ENCODE measurements at regions not wholly inside any gene's neighbourhood (a gene's known extent, or its start where the extent isn't known, plus 50 kb on each side); places are given as distances from the start of the nearest gene placed in this dataset.

DNA sequence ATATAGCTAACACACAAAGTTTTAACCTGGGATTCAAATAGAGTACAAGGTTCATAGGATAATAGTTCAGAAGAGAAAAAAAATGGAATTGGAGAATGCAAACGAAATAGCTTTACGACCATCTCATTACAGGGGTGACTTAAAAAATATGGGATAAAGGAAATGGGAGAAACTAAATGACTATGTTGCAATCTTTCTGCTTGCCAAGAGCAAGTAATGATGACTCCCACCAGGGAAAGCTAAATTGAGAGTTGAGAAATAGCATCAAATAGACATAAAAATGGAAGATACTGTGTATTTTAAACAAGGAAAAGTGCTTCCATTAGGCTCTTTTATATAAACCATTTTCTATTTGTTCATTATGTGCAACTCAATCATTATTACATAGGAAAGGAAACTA is 155.7 kb upstream of the ATXN7L3B start (continued):
- TF ChIP-seq, protein P1, sequence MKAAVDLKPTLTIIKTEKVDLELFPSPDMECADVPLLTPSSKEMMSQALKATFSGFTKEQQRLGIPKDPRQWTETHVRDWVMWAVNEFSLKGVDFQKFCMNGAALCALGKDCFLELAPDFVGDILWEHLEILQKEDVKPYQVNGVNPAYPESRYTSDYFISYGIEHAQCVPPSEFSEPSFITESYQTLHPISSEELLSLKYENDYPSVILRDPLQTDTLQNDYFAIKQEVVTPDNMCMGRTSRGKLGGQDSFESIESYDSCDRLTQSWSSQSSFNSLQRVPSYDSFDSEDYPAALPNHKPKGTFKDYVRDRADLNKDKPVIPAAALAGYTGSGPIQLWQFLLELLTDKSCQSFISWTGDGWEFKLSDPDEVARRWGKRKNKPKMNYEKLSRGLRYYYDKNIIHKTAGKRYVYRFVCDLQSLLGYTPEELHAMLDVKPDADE (IDR thresholded peaks at IDR 0.05), result no peak
- TF ChIP-seq ZNF331 (CRISPR knock-in tag; IDR thresholded peaks at IDR 0.05; ENCODE audit: low read depth), result no peak

DNA sequence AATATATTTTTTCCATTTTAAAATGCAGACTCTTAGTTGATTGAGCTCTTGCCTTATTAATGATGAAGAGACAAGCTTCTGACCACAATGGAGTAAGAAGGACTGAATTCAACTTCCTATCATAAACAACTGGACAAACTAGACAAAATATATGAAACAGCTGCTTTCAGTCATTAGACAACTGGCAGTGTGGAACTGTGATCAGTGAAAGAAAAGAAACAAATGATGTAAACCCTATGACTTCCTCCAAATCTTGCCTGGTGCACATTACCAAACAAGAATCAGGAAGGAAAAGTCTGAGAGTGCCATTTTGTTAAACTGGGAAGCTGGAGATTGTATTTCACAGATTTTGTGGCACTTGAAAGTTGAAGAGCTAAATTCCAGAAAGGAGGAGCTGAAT is 154.7 kb upstream of the ATXN7L3B start:
- no peak for ATAC-seq
- Mint-ChIP-seq H3K4me3 (no peak overlapping the region), H3K27me3 (ENCODE audit: insufficient read depth, low read depth, poor library complexity) (no peaks in the 10 kb centered on the region), H3K27ac (no peak overlapping the region), H3K4me1 (no peaks in the 10 kb centered on the region), H3K36me3 (ENCODE audit: low read depth) (no peaks in the 10 kb centered on the region), H3K9me3 (0 out of 3 replicates have a peak, but pooled peaks cover 3% of the 10 kb centered on the region)
- Histone ChIP-seq H3K4me1 (ENCODE audit: insufficient read depth) (no peaks in the 10 kb centered on the region), H3K9me2 (ENCODE audit: insufficient read depth) (no peaks in the 10 kb centered on the region), H3K79me2 (replicated peaks; ENCODE audit: insufficient read depth) (no peaks in the 10 kb centered on the region), H3K4me2 (no peak overlapping the region), H3K36me3 (ENCODE audit: insufficient read depth) (no peaks in the 10 kb centered on the region), H4K20me1 (replicated peaks; ENCODE audit: insufficient read depth) (no peaks in the 10 kb centered on the region), H2AFZ (no peak overlapping the region), H3K27ac (ENCODE audit: low read depth) (no peak overlapping the region), H3F3A (replicated peaks; ENCODE audit: low read depth) (no peaks in the 10 kb centered on the region), H3K27me3 (ENCODE audit: insufficient read depth) (no peaks in the 10 kb centered on the region), H3K4me3 (no peak overlapping the region)
- DNase-seq (ENCODE audit: low spot score), result no peak
- TF ChIP-seq, protein P2, sequence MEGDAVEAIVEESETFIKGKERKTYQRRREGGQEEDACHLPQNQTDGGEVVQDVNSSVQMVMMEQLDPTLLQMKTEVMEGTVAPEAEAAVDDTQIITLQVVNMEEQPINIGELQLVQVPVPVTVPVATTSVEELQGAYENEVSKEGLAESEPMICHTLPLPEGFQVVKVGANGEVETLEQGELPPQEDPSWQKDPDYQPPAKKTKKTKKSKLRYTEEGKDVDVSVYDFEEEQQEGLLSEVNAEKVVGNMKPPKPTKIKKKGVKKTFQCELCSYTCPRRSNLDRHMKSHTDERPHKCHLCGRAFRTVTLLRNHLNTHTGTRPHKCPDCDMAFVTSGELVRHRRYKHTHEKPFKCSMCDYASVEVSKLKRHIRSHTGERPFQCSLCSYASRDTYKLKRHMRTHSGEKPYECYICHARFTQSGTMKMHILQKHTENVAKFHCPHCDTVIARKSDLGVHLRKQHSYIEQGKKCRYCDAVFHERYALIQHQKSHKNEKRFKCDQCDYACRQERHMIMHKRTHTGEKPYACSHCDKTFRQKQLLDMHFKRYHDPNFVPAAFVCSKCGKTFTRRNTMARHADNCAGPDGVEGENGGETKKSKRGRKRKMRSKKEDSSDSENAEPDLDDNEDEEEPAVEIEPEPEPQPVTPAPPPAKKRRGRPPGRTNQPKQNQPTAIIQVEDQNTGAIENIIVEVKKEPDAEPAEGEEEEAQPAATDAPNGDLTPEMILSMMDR (conservative IDR thresholded peaks at IDR 0.05; ENCODE audit: low read depth in 2 of 2), result no peak
- no peak for TF ChIP-seq ZNF331 (CRISPR knock-in tag; IDR thresholded peaks at IDR 0.05; ENCODE audit: low read depth)
- no peak for TF ChIP-seq EZH2phosphoT487 (IDR thresholded peaks at IDR 0.05; ENCODE audit: unreplicated experiment)
- TF ChIP-seq, protein P3, sequence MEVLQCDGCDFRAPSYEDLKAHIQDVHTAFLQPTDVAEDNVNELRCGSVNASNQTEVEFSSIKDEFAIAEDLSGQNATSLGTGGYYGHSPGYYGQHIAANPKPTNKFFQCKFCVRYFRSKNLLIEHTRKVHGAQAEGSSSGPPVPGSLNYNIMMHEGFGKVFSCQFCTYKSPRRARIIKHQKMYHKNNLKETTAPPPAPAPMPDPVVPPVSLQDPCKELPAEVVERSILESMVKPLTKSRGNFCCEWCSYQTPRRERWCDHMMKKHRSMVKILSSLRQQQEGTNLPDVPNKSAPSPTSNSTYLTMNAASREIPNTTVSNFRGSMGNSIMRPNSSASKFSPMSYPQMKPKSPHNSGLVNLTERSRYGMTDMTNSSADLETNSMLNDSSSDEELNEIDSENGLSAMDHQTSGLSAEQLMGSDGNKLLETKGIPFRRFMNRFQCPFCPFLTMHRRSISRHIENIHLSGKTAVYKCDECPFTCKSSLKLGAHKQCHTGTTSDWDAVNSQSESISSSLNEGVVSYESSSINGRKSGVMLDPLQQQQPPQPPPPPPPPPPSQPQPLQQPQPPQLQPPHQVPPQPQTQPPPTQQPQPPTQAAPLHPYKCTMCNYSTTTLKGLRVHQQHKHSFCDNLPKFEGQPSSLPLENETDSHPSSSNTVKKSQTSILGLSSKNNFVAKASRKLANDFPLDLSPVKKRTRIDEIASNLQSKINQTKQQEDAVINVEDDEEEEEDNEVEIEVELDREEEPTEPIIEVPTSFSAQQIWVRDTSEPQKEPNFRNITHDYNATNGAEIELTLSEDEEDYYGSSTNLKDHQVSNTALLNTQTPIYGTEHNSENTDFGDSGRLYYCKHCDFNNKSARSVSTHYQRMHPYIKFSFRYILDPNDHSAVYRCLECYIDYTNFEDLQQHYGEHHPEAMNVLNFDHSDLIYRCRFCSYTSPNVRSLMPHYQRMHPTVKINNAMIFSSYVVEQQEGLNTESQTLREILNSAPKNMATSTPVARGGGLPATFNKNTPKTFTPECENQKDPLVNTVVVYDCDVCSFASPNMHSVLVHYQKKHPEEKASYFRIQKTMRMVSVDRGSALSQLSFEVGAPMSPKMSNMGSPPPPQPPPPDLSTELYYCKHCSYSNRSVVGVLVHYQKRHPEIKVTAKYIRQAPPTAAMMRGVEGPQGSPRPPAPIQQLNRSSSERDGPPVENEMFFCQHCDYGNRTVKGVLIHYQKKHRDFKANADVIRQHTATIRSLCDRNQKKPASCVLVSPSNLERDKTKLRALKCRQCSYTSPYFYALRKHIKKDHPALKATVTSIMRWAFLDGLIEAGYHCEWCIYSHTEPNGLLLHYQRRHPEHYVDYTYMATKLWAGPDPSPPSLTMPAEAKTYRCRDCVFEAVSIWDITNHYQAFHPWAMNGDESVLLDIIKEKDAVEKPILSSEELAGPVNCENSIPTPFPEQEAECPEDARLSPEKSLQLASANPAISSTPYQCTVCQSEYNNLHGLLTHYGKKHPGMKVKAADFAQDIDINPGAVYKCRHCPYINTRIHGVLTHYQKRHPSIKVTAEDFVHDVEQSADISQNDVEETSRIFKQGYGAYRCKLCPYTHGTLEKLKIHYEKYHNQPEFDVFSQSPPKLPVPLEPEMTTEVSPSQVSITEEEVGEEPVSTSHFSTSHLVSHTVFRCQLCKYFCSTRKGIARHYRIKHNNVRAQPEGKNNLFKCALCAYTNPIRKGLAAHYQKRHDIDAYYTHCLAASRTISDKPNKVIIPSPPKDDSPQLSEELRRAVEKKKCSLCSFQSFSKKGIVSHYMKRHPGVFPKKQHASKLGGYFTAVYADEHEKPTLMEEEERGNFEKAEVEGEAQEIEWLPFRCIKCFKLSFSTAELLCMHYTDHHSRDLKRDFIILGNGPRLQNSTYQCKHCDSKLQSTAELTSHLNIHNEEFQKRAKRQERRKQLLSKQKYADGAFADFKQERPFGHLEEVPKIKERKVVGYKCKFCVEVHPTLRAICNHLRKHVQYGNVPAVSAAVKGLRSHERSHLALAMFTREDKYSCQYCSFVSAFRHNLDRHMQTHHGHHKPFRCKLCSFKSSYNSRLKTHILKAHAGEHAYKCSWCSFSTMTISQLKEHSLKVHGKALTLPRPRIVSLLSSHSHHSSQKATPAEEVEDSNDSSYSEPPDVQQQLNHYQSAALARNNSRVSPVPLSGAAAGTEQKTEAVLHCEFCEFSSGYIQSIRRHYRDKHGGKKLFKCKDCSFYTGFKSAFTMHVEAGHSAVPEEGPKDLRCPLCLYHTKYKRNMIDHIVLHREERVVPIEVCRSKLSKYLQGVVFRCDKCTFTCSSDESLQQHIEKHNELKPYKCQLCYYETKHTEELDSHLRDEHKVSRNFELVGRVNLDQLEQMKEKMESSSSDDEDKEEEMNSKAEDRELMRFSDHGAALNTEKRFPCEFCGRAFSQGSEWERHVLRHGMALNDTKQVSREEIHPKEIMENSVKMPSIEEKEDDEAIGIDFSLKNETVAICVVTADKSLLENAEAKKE (CRISPR knock-in tag; IDR thresholded peaks at IDR 0.05), result no peak
- TF ChIP-seq, protein P1 (IDR thresholded peaks at IDR 0.05), result no peak
- TF ChIP-seq, protein P4, sequence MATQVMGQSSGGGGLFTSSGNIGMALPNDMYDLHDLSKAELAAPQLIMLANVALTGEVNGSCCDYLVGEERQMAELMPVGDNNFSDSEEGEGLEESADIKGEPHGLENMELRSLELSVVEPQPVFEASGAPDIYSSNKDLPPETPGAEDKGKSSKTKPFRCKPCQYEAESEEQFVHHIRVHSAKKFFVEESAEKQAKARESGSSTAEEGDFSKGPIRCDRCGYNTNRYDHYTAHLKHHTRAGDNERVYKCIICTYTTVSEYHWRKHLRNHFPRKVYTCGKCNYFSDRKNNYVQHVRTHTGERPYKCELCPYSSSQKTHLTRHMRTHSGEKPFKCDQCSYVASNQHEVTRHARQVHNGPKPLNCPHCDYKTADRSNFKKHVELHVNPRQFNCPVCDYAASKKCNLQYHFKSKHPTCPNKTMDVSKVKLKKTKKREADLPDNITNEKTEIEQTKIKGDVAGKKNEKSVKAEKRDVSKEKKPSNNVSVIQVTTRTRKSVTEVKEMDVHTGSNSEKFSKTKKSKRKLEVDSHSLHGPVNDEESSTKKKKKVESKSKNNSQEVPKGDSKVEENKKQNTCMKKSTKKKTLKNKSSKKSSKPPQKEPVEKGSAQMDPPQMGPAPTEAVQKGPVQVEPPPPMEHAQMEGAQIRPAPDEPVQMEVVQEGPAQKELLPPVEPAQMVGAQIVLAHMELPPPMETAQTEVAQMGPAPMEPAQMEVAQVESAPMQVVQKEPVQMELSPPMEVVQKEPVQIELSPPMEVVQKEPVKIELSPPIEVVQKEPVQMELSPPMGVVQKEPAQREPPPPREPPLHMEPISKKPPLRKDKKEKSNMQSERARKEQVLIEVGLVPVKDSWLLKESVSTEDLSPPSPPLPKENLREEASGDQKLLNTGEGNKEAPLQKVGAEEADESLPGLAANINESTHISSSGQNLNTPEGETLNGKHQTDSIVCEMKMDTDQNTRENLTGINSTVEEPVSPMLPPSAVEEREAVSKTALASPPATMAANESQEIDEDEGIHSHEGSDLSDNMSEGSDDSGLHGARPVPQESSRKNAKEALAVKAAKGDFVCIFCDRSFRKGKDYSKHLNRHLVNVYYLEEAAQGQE (IDR thresholded peaks at IDR 0.05; ENCODE audit: unreplicated experiment), result no peak
- no peak for TF ChIP-seq POLR2AphosphoS5 (IDR thresholded peaks at IDR 0.05; ENCODE audit: low read depth)
- no peak for TF ChIP-seq CREB1 (CRISPR knock-in tag; IDR thresholded peaks at IDR 0.05; ENCODE audit: low read depth)
- TF ChIP-seq NANOG (IDR thresholded peaks at IDR 0.05; ENCODE audit: borderline replicate concordance), result no peak
- TF ChIP-seq ZNF114 (CRISPR knock-in tag; IDR thresholded peaks at IDR 0.05), result no peak
- no peak for TF ChIP-seq STAT1 (IDR thresholded peaks at IDR 0.05; ENCODE audit: unreplicated experiment)
- no peak for TF ChIP-seq JUNB (IDR thresholded peaks at IDR 0.05; ENCODE audit: unreplicated experiment)

All from GM23338 (cell line).